GM12892 (cell line): ENCODE measurements at regions not wholly inside any gene's neighbourhood (a gene's known extent, or its start where the extent isn't known, plus 50 kb on each side); places are given as distances from the start of the nearest gene placed in this dataset.

Experiments
- POLR2A ChIP-seq: IDR thresholded peaks from 2 replicates; pipeline ENCODE4 v1.6.1; 2011; ENCODE audit warnings: low read depth, low read length, control low read depth
- POLR2AphosphoS5 ChIP-seq: IDR thresholded peaks from 2 replicates; pipeline ENCODE4 v1.6.1; 2011; ENCODE audit warnings: low read depth, low read length, control low read depth
- TAF1 ChIP-seq: IDR thresholded peaks from 2 replicates; pipeline ENCODE4 v1.6.1; 2011; ENCODE audit warnings: low read depth, mild to moderate bottlenecking, control low read depth, low read length, borderline replicate concordance

GRCh38 chr2:7976206-7976605 lies 705.6 kb upstream of the ID2 start:
- no peak for TF ChIP-seq TAF1
- TF ChIP-seq POLR2A, result no peak
- TF ChIP-seq POLR2AphosphoS5, result no peak
